ENCODE measurements at regions not wholly inside any gene's neighbourhood (a gene's known extent, or its start where the extent isn't known, plus 50 kb on each side); places are given as distances from the start of the nearest gene placed in this dataset.

DNA sequence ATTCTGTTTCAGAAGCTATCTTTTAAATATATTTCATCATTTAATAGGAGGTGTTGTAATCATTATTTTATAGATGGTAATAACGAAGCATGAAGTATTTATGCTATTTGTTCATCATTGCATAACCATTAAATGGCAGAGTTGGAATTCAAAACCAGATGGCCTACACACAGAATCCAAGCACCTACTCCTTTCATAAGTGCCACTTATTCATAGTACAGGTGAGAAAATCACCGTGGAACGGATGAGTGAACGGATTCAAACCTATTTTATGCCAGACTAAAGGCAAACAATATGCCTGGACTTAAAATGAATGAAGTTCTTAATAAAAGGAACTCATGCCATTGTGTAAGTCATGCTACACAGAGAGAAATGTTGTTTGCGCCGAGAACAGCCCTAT is 397.9 kb upstream of the ADGRB3 start:
- no peak overlapping the region for H3K4me3 ChIP-seq (replicated peaks in 1 of 3; ENCODE audit: insufficient read depth in 1 of 3, low read depth in 1 of 3, low read length in 3 of 3)
- H2AFZ ChIP-seq (ENCODE audit: low read depth, low read length): no peak overlapping the region
- no peaks in the 10 kb centered on the region for H3K79me2 ChIP-seq (ENCODE audit: control insufficient read depth, insufficient read depth, low read length)
- H3K9ac ChIP-seq (replicated peaks; ENCODE audit: extremely low read depth, insufficient read depth, low read length): no peak overlapping the region
- no peaks in the 10 kb centered on the region for H3K4me1 ChIP-seq (ENCODE audit: control insufficient read depth, extremely low read depth, insufficient read depth, low read length)
- ChIA-PET CTCF (no interaction called here), POLR2A (no interaction called here)
- H3K27ac ChIP-seq (ENCODE audit: insufficient read depth, low read depth, low read length): no peak overlapping the region
- intact Hi-C loops (cut with micrococcal nuclease) (no loop called here), dilution Hi-C loops (cut with MboI; ENCODE audit: extremely low pct_ligation_motif_present, low sequenced_read_pairs) (no loop called here)
- no peaks in the 10 kb centered on the region for H3K9me1 ChIP-seq (replicated peaks; ENCODE audit: control insufficient read depth, extremely low read depth, insufficient read depth, low read length)
- DNase-seq (ENCODE audit: low read depth, low spot score) (no peak), FAIRE-seq (no peak)
- H3K9me3 ChIP-seq (replicated peaks; ENCODE audit: control insufficient read depth, insufficient read depth, low read length): no peaks in the 10 kb centered on the region
- no peak overlapping the region for H3K4me2 ChIP-seq (ENCODE audit: insufficient read depth, low read length)
- no TSS peak for BruUV-seq (replicated peaks)
- no peak for TF ChIP-seq EZH2 (IDR thresholded peaks at IDR 0.05; ENCODE audit: borderline replicate concordance, low read depth, low read length, severe bottlenecking)
- TF ChIP-seq, protein P1, sequence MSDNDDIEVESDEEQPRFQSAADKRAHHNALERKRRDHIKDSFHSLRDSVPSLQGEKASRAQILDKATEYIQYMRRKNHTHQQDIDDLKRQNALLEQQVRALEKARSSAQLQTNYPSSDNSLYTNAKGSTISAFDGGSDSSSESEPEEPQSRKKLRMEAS (IDR thresholded peaks at IDR 0.05; ENCODE audit: insufficient read depth, insufficient read length): no peak
- TF ChIP-seq MYC (IDR thresholded peaks at IDR 0.05; ENCODE audit: low read depth, low read length): no peak
- no peak for TF ChIP-seq CTCF (IDR thresholded peaks at IDR 0.05; ENCODE audit: extremely low read depth in 1 of 2, insufficient read depth in 1 of 2, low read depth in 1 of 2, low read length in 2 of 2)
- no peak for TF ChIP-seq FOS (IDR thresholded peaks at IDR 0.05; ENCODE audit: borderline replicate concordance, insufficient read depth, low read length)
- no peaks in the 10 kb centered on the region for H4K20me1 ChIP-seq (replicated peaks; ENCODE audit: control insufficient read depth, extremely low read depth, insufficient read depth, low read length)
- H3K27me3 ChIP-seq (ENCODE audit: control insufficient read depth in 2 of 2, insufficient read depth in 2 of 2, low read length in 2 of 2): no peaks in the 10 kb centered on the region
- H3K36me3 ChIP-seq (ENCODE audit: control insufficient read depth in 2 of 2, extremely low read depth in 1 of 2, insufficient read depth in 2 of 2, low read length in 2 of 2): no peaks in the 10 kb centered on the region

GRCh38 chr6:68235326-68235784 is 399.7 kb upstream of the ADGRB3 start:
- no peak for FAIRE-seq
- Histone ChIP-seq H3K4me3 (replicated peaks in 1 of 3; ENCODE audit: insufficient read depth in 1 of 3, low read depth in 1 of 3, low read length in 3 of 3) (no peak overlapping the region), H3K79me2 (ENCODE audit: control insufficient read depth, insufficient read depth, low read length) (no peaks in the 10 kb centered on the region), H4K20me1 (replicated peaks; ENCODE audit: control insufficient read depth, extremely low read depth, insufficient read depth, low read length) (no peaks in the 10 kb centered on the region), H3K9me3 (replicated peaks; ENCODE audit: control insufficient read depth, insufficient read depth, low read length) (no peaks in the 10 kb centered on the region), H3K4me1 (ENCODE audit: control insufficient read depth, extremely low read depth, insufficient read depth, low read length) (no peaks in the 10 kb centered on the region), H3K4me2 (ENCODE audit: insufficient read depth, low read length) (no peak overlapping the region), H3K27me3 (ENCODE audit: control insufficient read depth in 2 of 2, insufficient read depth in 2 of 2, low read length in 2 of 2) (no peaks in the 10 kb centered on the region), H3K36me3 (ENCODE audit: control insufficient read depth in 2 of 2, extremely low read depth in 1 of 2, insufficient read depth in 2 of 2, low read length in 2 of 2) (no peaks in the 10 kb centered on the region), H2AFZ (ENCODE audit: low read depth, low read length) (no peak overlapping the region), H3K9me1 (replicated peaks; ENCODE audit: control insufficient read depth, extremely low read depth, insufficient read depth, low read length) (no peaks in the 10 kb centered on the region), H3K27ac (ENCODE audit: insufficient read depth, low read depth, low read length) (no peak overlapping the region), H3K9ac (replicated peaks; ENCODE audit: extremely low read depth, insufficient read depth, low read length) (no peak overlapping the region)
- BruUV-seq (replicated peaks): no TSS peak
- intact Hi-C loops (cut with micrococcal nuclease) (no loop called here), dilution Hi-C loops (cut with MboI; ENCODE audit: extremely low pct_ligation_motif_present, low sequenced_read_pairs) (no loop called here)
- no peak for TF ChIP-seq EZH2 (IDR thresholded peaks at IDR 0.05; ENCODE audit: borderline replicate concordance, low read depth, low read length, severe bottlenecking)
- no peak for TF ChIP-seq JUN (IDR thresholded peaks at IDR 0.05; ENCODE audit: borderline replicate concordance, insufficient read depth, insufficient read length, low read depth)
- TF ChIP-seq GATA2 (IDR thresholded peaks at IDR 0.05; ENCODE audit: insufficient read depth, insufficient read length, low read depth, low read length): no peak
- no peak for TF ChIP-seq FOS (IDR thresholded peaks at IDR 0.05; ENCODE audit: borderline replicate concordance, insufficient read depth, low read length)
- no peak for TF ChIP-seq MYC (IDR thresholded peaks at IDR 0.05; ENCODE audit: low read depth, low read length)
- TF ChIP-seq, protein P1 (IDR thresholded peaks at IDR 0.05; ENCODE audit: insufficient read depth, insufficient read length): no peak
- DNase-seq (ENCODE audit: low read depth, low spot score): no peak
- CTCF ChIA-PET: no interaction called here
- POLR2A ChIA-PET: no interaction called here

All from endothelial cell of umbilical vein (primary cell).